ENCODE measurements at regions not wholly inside any gene's neighbourhood (a gene's known extent, or its start where the extent isn't known, plus 50 kb on each side); places are given as distances from the start of the nearest gene placed in this dataset.

DNA sequence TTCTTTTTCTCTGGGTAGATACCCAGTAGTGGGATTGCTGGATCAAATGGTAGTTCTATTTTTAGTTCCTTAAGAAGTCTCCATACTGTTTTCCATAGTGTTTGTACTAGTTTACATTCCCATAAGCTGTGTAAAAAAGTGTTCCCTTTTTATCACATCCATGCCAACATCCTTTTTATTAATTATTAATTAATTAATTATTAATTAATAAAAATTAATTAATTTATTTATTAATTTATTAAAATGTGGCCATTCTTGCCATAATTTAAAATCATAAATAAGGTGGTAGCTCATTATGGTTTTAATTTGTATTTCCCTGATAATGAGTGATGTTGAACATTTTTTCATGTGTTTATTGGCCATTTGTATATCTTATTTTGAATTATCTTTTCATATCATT, 173.9 kb upstream of the FOXN2 start:
- TF ChIP-seq, protein P1, sequence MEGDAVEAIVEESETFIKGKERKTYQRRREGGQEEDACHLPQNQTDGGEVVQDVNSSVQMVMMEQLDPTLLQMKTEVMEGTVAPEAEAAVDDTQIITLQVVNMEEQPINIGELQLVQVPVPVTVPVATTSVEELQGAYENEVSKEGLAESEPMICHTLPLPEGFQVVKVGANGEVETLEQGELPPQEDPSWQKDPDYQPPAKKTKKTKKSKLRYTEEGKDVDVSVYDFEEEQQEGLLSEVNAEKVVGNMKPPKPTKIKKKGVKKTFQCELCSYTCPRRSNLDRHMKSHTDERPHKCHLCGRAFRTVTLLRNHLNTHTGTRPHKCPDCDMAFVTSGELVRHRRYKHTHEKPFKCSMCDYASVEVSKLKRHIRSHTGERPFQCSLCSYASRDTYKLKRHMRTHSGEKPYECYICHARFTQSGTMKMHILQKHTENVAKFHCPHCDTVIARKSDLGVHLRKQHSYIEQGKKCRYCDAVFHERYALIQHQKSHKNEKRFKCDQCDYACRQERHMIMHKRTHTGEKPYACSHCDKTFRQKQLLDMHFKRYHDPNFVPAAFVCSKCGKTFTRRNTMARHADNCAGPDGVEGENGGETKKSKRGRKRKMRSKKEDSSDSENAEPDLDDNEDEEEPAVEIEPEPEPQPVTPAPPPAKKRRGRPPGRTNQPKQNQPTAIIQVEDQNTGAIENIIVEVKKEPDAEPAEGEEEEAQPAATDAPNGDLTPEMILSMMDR (IDR thresholded peaks at IDR 0.05), result no peak
- no peak for TF ChIP-seq EP300 (IDR thresholded peaks at IDR 0.05; ENCODE audit: low read depth)
